Keratinocyte (primary cell): ENCODE measurements at regions not wholly inside any gene's neighbourhood (a gene's known extent, or its start where the extent isn't known, plus 50 kb on each side); places are given as distances from the start of the nearest gene placed in this dataset.

ENCODE experiments used
- DNase-seq: peaks from one replicate; pipeline ENCODE4 v3.0.0-alpha.2; 2011; ENCODE audit warnings: low read depth, missing footprints, low spot score
- FAIRE-seq: peaks from 2 replicates; lab custom pipeline; 2011; peaks lifted over from hg19 to GRCh38; lab: Jason Lieb, UNC
- H2AFZ ChIP-seq: 2 replicates; pipeline ENCODE4 v1.6.0; 2012; ENCODE audit warnings: low read length, control low read depth, inconsistent platforms; ENCODE audit not compliant: control insufficient read depth
- H3K27ac ChIP-seq: 2 replicates; pipeline ENCODE4 v1.5.1; 2011; ENCODE audit warnings: low read length; ENCODE audit not compliant: control insufficient read depth, insufficient read depth
- H3K27me3 ChIP-seq: 3 replicates; pipeline ENCODE4 v1.6.0; 2011; ENCODE audit warnings: low read length; ENCODE audit not compliant: control insufficient read depth, insufficient read depth; ENCODE audit errors: extremely low read depth
- H3K36me3 ChIP-seq, 2 experiments: 2 replicates in 1 of 2; 3 replicates in 1 of 2; pipeline ENCODE4 v1.5.1; 2011; ENCODE audit warnings: low read length in 2 of 2, mild to moderate bottlenecking in 1 of 2; ENCODE audit not compliant: control insufficient read depth in 2 of 2, insufficient read depth in 2 of 2; ENCODE audit errors: extremely low read depth in 1 of 2
- H3K4me1 ChIP-seq: 3 replicates; pipeline ENCODE4 v1.5.1; 2011; ENCODE audit warnings: low read length; ENCODE audit not compliant: control insufficient read depth, insufficient read depth; ENCODE audit errors: extremely low read depth
- H3K4me2 ChIP-seq: 3 replicates; pipeline ENCODE4 v1.6.0; 2011; ENCODE audit warnings: low read depth, low read length; ENCODE audit not compliant: control insufficient read depth, insufficient read depth; ENCODE audit errors: extremely low read depth
- H3K4me3 ChIP-seq, 3 experiments: fragments of 200-600 bp in 1 of 3; sonication (generic) in 1 of 3; 2 replicates in 2 of 3; 3 replicates in 1 of 3; pipeline ENCODE4 v1.5.1; 2011 to 2016; ENCODE audit warnings: low read length in 3 of 3, mild to moderate bottlenecking in 3 of 3, control low read depth in 2 of 3, inconsistent platforms in 1 of 3, low read depth in 1 of 3, mixed read lengths in 1 of 3, mixed run types in 1 of 3, moderate library complexity in 1 of 3; ENCODE audit not compliant: control insufficient read depth in 2 of 3, insufficient read depth in 2 of 3; ENCODE audit errors: extremely low read depth in 1 of 3
- H3K79me2 ChIP-seq: 2 replicates; pipeline ENCODE4 v1.6.0; 2012; ENCODE audit warnings: low read length; ENCODE audit not compliant: control insufficient read depth, insufficient read depth
- H3K9ac ChIP-seq: 3 replicates; pipeline ENCODE4 v1.6.0; 2011; ENCODE audit warnings: low read length; ENCODE audit not compliant: control insufficient read depth, insufficient read depth; ENCODE audit errors: extremely low read depth
- H3K9me1 ChIP-seq: 3 replicates; pipeline ENCODE4 v1.6.0; 2011; ENCODE audit warnings: low read length; ENCODE audit not compliant: control insufficient read depth, insufficient read depth; ENCODE audit errors: extremely low read depth
- H3K9me3 ChIP-seq: 2 replicates; pipeline ENCODE4 v1.5.1; 2012; ENCODE audit warnings: low read depth, low read length; ENCODE audit not compliant: control insufficient read depth
- H4K20me1 ChIP-seq: 3 replicates; pipeline ENCODE4 v1.6.0; 2011; ENCODE audit warnings: low read length; ENCODE audit not compliant: control insufficient read depth, insufficient read depth; ENCODE audit errors: extremely low read depth
- EZH2 ChIP-seq: IDR thresholded peaks from one replicate; pipeline ENCODE4 v1.6.1; 2012; ENCODE audit warnings: inconsistent platforms, mild to moderate bottlenecking, low read length, moderate library complexity
- dilution Hi-C: fragments of 300-500 bp; cut with MboI; formaldehyde crosslinking; loops from one replicate; pipeline ENCODE4 v1.7.0; 2020; ENCODE audit warnings: low sequenced_read_pairs; ENCODE audit not compliant: extremely low pct_ligation_motif_present
- TF ChIP-seq, protein P1 (sequence below), 3 experiments: IDR thresholded peaks in 1 of 3; conservative IDR thresholded peaks in 1 of 3; optimal IDR thresholded peaks in 1 of 3; 2 replicates in 2 of 3; 3 replicates in 1 of 3; pipeline versions ENCODE3 to v1.5.1; 2011; ENCODE audit warnings: low read length in 3 of 3, mild to moderate bottlenecking in 3 of 3, moderate library complexity in 2 of 3, control low read depth in 1 of 3, inconsistent platforms in 1 of 3; ENCODE audit not compliant: insufficient read depth in 2 of 3; ENCODE audit errors: extremely low read depth in 1 of 3

DNA sequence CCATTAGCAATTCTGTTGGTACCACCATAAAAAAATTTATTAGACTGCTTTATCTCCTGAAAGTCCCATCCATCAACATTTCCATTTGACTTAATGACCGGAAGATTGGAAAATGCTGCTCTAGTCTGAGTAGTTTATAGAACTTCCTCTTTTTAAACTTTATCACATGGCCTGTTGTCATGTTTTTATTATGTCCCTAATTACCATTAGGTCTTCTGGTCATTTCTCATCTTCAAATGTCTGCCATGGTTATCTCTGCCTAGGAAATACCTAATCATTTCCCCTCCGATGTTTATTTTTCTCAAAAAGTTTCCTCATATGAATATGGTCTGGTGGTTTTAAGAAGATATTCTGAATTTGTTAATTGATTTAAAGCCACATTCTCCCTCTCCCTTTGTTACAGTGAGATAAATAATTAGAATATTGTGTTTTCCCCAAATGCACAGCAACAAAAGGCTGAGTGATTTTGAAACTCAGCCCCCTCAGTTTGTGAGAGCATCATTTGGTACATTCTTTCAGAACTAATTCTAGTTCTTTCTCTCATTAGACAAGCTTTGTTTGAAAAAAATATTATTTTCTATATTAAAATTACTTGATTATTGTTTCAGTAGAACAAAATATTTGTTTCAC lies 317.1 kb upstream of the ST6GAL2 start:
- H3K4me1 ChIP-seq = no peaks in the 10 kb centered on the region
- H3K4me3 ChIP-seq = no peak overlapping the region
- no peaks in the 10 kb centered on the region for H3K9me3 ChIP-seq
- H3K4me2 ChIP-seq = no peak overlapping the region
- no peaks in the 10 kb centered on the region for H3K36me3 ChIP-seq
- H3K27me3 ChIP-seq = no peaks in the 10 kb centered on the region
- no peaks in the 10 kb centered on the region for H3K9me1 ChIP-seq
- H3K27ac ChIP-seq = no peak overlapping the region
- dilution Hi-C loops = no loop called here
- FAIRE-seq (no peak), DNase-seq (no peak)
- TF ChIP-seq, protein P1, sequence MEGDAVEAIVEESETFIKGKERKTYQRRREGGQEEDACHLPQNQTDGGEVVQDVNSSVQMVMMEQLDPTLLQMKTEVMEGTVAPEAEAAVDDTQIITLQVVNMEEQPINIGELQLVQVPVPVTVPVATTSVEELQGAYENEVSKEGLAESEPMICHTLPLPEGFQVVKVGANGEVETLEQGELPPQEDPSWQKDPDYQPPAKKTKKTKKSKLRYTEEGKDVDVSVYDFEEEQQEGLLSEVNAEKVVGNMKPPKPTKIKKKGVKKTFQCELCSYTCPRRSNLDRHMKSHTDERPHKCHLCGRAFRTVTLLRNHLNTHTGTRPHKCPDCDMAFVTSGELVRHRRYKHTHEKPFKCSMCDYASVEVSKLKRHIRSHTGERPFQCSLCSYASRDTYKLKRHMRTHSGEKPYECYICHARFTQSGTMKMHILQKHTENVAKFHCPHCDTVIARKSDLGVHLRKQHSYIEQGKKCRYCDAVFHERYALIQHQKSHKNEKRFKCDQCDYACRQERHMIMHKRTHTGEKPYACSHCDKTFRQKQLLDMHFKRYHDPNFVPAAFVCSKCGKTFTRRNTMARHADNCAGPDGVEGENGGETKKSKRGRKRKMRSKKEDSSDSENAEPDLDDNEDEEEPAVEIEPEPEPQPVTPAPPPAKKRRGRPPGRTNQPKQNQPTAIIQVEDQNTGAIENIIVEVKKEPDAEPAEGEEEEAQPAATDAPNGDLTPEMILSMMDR (optimal IDR thresholded peaks at IDR 0.05 in 1 of 3, IDR thresholded peaks at IDR 0.05 in 1 of 3, conservative IDR thresholded peaks at IDR 0.05 in 1 of 3; ENCODE audit: extremely low read depth in 1 of 3, insufficient read depth in 2 of 3, low read length in 3 of 3) = no peak
- TF ChIP-seq EZH2 = no peak
- no peaks in the 10 kb centered on the region for H3K79me2 ChIP-seq
- no peaks in the 10 kb centered on the region for H4K20me1 ChIP-seq
- H2AFZ ChIP-seq = no peak overlapping the region
- H3K9ac ChIP-seq = no peak overlapping the region

GRCh38 chr2:107215401-107216350 lies 329.7 kb upstream of the ST6GAL2 start:
- H3K27ac ChIP-seq = no peak overlapping the region
- H3K9me3 ChIP-seq = no peaks in the 10 kb centered on the region
- FAIRE-seq (no peak), DNase-seq (no peak)
- no peaks in the 10 kb centered on the region for H4K20me1 ChIP-seq
- H3K4me2 ChIP-seq = no peak overlapping the region
- dilution Hi-C loops = no loop called here
- H3K9me1 ChIP-seq = no peaks in the 10 kb centered on the region
- no peaks in the 10 kb centered on the region for H3K36me3 ChIP-seq
- no peak overlapping the region for H3K9ac ChIP-seq
- TF ChIP-seq, protein P1 (optimal IDR thresholded peaks at IDR 0.05 in 1 of 3, IDR thresholded peaks at IDR 0.05 in 1 of 3, conservative IDR thresholded peaks at IDR 0.05 in 1 of 3; ENCODE audit: extremely low read depth in 1 of 3, insufficient read depth in 2 of 3, low read length in 3 of 3) = no peak
- no peak for TF ChIP-seq EZH2
- no peaks in the 10 kb centered on the region for H3K4me1 ChIP-seq
- no peaks in the 10 kb centered on the region for H3K79me2 ChIP-seq
- H3K27me3 ChIP-seq = no peaks in the 10 kb centered on the region
- H3K4me3 ChIP-seq = no peak overlapping the region
- no peak overlapping the region for H2AFZ ChIP-seq
